GOT3 (cell line): ENCODE measurements at regions not wholly inside any gene's neighbourhood (a gene's known extent, or its start where the extent isn't known, plus 50 kb on each side); places are given as distances from the start of the nearest gene placed in this dataset.

Experiments
- DNase-seq: peaks from one replicate; lab custom pipeline; 2025; ENCODE audit warnings: mixed read lengths; lab: John Stamatoyannopoulos, UW

GRCh38 chr2:122988395-122989221, 1036.5 kb upstream of the CNTNAP5 start:
- no peak for DNase-seq

- no peak for DNase-seq
Measured at GRCh38 chr2:122993592-122993991, 1031.5 kb upstream of the CNTNAP5 start.

DNA sequence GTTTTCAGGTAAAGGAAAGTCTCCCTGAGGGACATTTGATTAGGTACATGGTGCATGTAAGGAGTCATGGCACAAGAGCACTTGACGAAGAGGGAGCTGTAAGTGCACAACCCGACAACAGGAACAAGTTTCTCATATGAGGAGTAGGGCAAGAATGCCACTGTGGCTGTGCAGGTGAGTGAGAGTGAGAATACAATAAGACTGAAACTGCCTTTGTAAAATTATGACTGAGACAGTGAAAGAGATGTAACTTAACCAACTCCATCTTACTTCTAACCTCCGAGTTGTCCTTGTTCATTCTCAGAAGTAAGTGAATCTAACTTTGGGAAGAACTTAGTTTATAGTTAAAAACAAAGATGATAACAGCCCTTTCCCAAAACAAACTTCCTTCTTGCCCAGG, 1025.8 kb upstream of the CNTNAP5 start:
- no peak for DNase-seq

DNA sequence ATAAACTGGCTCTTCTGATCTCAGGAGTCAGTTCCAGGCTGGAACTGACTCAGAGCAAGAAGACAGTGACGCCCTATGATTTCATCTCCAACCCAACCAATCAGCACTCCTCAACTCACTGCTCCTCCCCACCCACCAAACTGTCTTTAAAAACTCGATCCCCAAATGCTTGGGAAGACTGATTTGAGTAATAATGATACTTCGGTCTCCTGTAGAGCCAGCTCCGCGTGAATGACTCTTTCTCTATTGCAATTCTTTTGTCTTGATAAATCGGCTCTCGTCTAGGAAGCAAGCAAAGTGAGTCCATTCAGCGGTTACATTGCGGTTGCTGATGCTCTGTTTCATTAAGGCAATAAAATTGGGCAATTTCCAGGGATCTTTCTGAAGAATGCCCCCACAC, 1025.3 kb upstream of the CNTNAP5 start:
- DNase-seq: no peak

DNA sequence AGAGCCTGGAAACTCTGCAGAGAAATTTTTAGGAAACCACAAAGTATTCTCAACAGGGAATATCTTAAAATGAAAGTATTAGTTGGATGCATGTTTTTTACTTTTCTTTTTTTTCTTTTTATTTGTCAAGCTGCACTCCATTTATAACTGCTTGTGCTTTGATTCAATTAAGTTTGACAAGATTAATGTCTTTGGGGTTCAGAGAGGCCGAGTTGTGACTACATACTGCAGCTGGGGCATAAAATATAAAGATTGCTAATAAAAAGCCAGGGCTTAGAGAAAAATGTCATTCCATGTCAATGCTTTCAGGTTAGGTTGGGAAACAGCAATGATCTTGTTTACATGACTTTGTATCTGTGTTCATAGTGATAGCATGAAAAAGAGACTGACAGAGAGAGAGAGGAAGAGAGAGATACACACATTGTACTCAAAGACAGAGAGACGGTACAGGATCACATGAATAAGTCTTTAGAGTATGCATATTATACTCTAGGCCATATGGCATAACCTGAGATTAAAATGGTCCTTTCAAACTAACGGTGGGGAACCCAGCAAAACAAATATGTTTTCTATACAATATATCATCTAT, 1022.3 kb upstream of the CNTNAP5 start:
- no peak for DNase-seq

DNA sequence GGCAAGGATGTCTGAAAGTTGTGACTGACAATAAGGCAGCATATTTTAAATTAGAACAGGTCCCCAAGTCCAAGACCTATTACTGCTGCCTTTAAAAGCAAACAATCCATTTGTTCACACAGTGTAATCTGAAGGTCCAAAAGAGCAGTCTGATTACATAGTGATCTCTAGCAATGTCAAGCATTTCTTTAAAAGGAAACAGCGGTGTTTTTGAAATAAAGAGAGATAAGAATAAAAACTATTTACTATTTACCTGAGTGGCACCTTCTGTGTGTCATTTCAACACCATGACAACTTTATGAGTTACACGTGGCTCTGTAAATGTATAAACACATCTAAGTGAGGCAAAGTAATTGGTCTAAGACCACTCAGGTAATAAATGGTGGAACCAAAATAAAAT, 1009.9 kb upstream of the CNTNAP5 start:
- no peak for DNase-seq

DNA sequence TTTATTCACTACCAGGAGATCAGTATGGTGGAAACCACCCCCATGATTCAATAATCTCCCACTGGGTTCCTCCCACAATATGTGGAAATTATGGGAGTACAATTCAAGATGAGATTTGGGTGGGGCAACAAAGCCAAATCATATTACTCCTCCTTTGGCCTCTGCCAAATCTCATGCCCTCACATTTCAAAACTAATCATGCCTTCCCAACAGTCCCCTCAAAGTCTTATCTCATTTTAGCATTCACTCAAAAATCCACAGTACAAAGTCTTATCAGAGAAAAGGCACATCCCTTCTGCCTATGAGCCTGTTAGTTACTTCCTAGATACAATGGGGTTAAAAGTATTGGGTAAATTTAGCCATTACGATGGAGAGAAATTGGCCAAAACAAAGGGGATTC, 989.5 kb upstream of the CNTNAP5 start:
- no peak for DNase-seq

DNA sequence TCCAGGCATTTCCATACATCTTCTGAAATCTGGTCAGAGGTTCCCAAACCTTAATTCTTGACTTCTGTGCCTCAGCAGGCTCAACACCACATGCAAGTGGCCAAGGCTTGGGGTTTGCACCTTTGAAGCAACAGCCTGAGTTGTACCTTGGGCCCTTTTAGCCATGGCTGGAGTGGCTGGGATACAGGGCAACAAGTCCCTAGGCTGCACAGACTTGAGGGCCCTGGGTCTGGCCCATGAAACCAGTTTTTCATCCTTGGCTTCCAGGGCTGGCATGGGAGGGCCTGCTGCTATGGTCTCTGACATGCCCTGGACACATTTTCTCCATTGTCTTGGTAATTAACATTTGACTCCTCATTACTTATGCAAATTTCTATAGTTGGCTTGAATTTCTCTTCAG, 988.8 kb upstream of the CNTNAP5 start:
- DNase-seq: no peak

GRCh38 chr2:123040506-123040905, 984.6 kb upstream of the CNTNAP5 start:
- no peak for DNase-seq

- no peak for DNase-seq
Measured at GRCh38 chr2:123043458-123043857, 981.6 kb upstream of the CNTNAP5 start.

GRCh38 chr2:123045713-123046112, 979.4 kb upstream of the CNTNAP5 start:
- no peak for DNase-seq

GRCh38 chr2:123047186-123047585, 977.9 kb upstream of the CNTNAP5 start:
- no peak for DNase-seq

- no peak for DNase-seq
Measured at GRCh38 chr2:123051136-123051535, 974.0 kb upstream of the CNTNAP5 start.

- no peak for DNase-seq
Measured at GRCh38 chr2:123061534-123061933, 963.6 kb upstream of the CNTNAP5 start.

GRCh38 chr2:123073371-123073770, 951.7 kb upstream of the CNTNAP5 start:
- no peak for DNase-seq

GRCh38 chr2:123073956-123074355, 951.1 kb upstream of the CNTNAP5 start:
- no peak for DNase-seq

GRCh38 chr2:123077101-123077500, 948.0 kb upstream of the CNTNAP5 start:
- no peak for DNase-seq

DNA sequence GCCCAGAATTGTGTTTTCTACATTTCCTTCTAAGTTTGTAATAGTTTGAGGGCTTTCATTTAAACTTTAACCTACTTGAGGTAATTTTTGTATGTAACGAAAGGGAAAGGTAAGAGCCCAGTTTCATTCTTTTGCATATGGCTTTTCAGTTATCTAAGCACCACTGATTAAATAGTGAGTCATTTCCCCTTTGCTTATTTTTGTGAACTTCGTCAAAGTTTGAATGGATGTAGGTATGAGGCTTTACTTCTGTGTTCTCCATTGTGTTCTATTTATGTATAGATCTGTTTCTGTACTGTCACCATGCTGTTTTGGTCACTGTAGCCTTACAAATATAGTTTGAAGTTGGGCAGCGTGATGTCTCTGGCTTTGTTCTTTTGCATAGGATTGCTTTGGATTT, 944.8 kb upstream of the CNTNAP5 start:
- DNase-seq: no peak

DNA sequence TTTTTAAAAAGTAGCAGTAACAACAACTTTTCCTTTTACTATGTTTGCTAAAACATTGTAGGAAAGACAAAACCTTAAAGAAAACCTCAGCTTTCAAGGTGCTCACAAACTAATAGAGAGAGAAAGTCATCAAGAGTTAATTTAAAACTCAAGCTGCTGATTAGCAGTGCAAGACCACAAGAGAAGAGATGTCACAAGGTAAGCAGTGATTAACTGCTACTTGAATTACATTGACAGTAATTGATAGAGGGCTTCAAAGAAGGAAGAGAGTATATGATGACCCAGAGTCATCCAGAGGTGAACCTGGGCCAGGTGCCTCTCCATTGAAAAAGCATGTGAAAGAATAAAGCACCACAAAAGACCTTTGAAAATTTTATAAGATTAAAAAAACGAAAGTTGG, 939.6 kb upstream of the CNTNAP5 start:
- DNase-seq: no peak

GRCh38 chr2:123086613-123087385, 938.3 kb upstream of the CNTNAP5 start:
- no peak for DNase-seq

DNA sequence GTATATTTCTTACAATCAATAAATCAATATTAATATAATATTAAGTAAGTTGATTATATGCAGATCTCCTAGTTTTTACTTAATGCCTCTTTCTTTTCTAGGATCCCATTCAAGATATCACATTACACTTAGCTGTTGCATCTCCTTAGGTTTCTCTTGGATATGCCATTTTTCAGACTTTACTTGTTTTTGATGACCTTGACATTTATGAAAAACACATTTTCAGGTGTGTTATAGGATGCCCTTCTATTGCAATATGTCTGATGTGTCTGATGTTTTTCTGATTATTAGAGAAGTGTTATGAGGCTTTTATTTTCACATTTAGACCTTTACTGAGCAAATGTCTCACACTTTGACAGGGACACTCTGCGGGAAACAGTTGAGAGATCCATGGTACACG, 933.6 kb upstream of the CNTNAP5 start:
- no peak for DNase-seq

GRCh38 chr2:123093199-123093598, 931.9 kb upstream of the CNTNAP5 start:
- DNase-seq: no peak

GRCh38 chr2:123095219-123095835, 929.8 kb upstream of the CNTNAP5 start:
- DNase-seq: no peak
